HG03095 (cell line): ENCODE measurements at regions not wholly inside any gene's neighbourhood (a gene's known extent, or its start where the extent isn't known, plus 50 kb on each side); places are given as distances from the start of the nearest gene placed in this dataset.
"Not testable (repeated sequence)": the region's sequence is repeated elsewhere in the genome, so short reads cannot be mapped to it uniquely, and the experiment has no call there.

Experiments
- ATAC-seq: cut with Tn5 transposase; IDR thresholded peaks from one replicate; pipeline ENCODE4 v1.9.1; 2021; ENCODE audit warnings: moderate library complexity; ENCODE audit not compliant: unreplicated experiment

- ATAC-seq = no peak
Observed at GRCh38 chr6:140380427-140381218, 1006.2 kb upstream of the CITED2 start.

- ATAC-seq = no peak
Observed at GRCh38 chr6:140379919-140380318, 1005.5 kb upstream of the CITED2 start.

GRCh38 chr6:140376209-140376608 is 1001.8 kb upstream of the CITED2 start:
- no peak for ATAC-seq

GRCh38 chr6:140373728-140374127 is 999.3 kb upstream of the CITED2 start:
- not testable (repeated sequence) for ATAC-seq

GRCh38 chr6:140372064-140372463 is 997.6 kb upstream of the CITED2 start:
- no peak for ATAC-seq

- ATAC-seq = no peak
Observed at GRCh38 chr6:140370976-140371870, 996.8 kb upstream of the CITED2 start.

- no peak for ATAC-seq
Observed at GRCh38 chr6:140370441-140370840, 996.0 kb upstream of the CITED2 start.

GRCh38 chr6:140366991-140367390 is 992.5 kb upstream of the CITED2 start:
- no peak for ATAC-seq

- no peak for ATAC-seq
Observed at GRCh38 chr6:140364916-140365315, 990.5 kb upstream of the CITED2 start.

GRCh38 chr6:140360651-140361050 is 986.2 kb upstream of the CITED2 start:
- ATAC-seq = no peak

- ATAC-seq = no peak
Observed at GRCh38 chr6:140355476-140355875, 981.0 kb upstream of the CITED2 start.

GRCh38 chr6:140354296-140354695 is 979.8 kb upstream of the CITED2 start:
- ATAC-seq = no peak

GRCh38 chr6:140353536-140353935 is 979.1 kb upstream of the CITED2 start:
- ATAC-seq = no peak

GRCh38 chr6:140346428-140346827 is 972.0 kb upstream of the CITED2 start:
- ATAC-seq = no peak

GRCh38 chr6:140345935-140346334 is 971.5 kb upstream of the CITED2 start:
- ATAC-seq = no peak

GRCh38 chr6:140344142-140344913 is 969.9 kb upstream of the CITED2 start:
- no peak for ATAC-seq

- ATAC-seq = no peak
Observed at GRCh38 chr6:140343128-140343527, 968.7 kb upstream of the CITED2 start.

- no peak for ATAC-seq
Observed at GRCh38 chr6:140341272-140341671, 966.8 kb upstream of the CITED2 start.

- no peak for ATAC-seq
Observed at GRCh38 chr6:140340795-140341194, 966.3 kb upstream of the CITED2 start.

GRCh38 chr6:140339084-140339483 is 964.6 kb upstream of the CITED2 start:
- not testable (repeated sequence) for ATAC-seq

GRCh38 chr6:140321891-140322290 is 947.4 kb upstream of the CITED2 start:
- no peak for ATAC-seq
